ENCODE measurements at regions not wholly inside any gene's neighbourhood (a gene's known extent, or its start where the extent isn't known, plus 50 kb on each side); places are given as distances from the start of the nearest gene placed in this dataset.

GRCh38 chr12:84313323-84313675 lies 599.3 kb downstream of the SLC6A15 start:
- FAIRE-seq (no peak), DNase-seq (ENCODE audit: insufficient read length, low spot score) (no peak)

- FAIRE-seq = no peak
- no peak for DNase-seq (ENCODE audit: insufficient read length, low spot score)
These were observed 604.4 kb downstream of the SLC6A15 start for GRCh38 chr12:84308211-84308610.

DNA sequence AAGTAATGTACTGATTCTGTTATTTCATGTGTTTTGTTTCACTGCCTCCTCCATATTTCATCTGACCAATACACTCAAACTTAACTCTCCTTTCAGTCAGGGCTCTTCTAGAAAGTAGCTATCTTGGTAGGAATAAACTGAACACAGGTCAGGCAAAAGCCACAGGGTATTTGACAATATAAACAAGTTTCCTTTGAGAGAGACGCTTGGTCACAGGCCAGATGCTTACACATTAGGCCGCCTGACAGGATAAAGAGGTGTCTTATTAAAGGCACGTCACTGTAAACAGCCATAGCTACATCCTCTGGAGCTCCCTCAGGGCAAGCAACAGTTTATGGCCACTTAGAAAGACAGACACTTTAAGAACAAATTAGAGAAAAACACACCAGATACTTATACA lies 607.5 kb downstream of the SLC6A15 start:
- no peak for DNase-seq (ENCODE audit: insufficient read length, low spot score)
- no peak for FAIRE-seq

- FAIRE-seq = no peak
- no peak for DNase-seq (ENCODE audit: insufficient read length, low spot score)
These were observed 618.4 kb downstream of the SLC6A15 start for GRCh38 chr12:84294246-84294645.

DNA sequence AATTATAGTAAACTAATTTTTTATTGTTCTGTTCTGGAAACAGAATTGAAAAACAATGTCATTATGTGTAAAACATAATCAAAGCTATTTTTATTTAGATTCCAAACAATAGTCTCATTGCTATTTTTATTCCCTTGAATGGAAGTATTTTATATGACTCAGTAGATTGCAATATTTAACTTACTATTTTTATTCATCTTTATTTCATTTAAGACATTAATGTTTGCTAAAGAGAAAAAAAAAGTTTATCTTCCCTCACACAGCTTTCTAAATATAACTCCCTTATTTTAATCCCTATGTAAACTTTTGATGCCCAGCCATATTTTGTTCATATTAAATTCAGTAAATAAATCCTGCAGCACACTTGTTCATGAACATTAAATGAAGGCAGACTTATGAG lies 622.4 kb downstream of the SLC6A15 start:
- DNase-seq (ENCODE audit: insufficient read length, low spot score) (no peak), FAIRE-seq (no peak)

GRCh38 chr12:84277986-84278385 lies 634.6 kb downstream of the SLC6A15 start:
- DNase-seq (ENCODE audit: insufficient read length, low spot score) = no peak
- no peak for FAIRE-seq

DNA sequence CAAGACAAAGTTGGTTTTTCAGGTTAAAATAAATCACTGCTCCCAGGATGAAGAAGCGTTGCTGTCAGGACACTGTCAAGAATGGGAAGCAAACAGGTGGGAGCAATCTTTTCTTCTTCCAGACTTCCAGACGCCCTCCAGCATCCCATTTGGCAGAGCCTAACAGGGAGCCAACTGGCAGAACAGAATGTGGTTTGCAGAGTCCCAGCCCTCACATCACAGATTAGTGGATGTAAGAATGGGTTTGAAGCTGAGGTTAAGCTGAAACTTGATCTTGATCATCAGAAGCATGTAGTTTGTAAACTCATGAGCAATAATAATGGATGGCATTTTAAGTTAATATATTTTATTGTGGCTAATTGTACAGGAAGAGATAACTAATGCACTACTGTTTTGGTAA lies 636.4 kb downstream of the SLC6A15 start:
- FAIRE-seq (no peak), DNase-seq (ENCODE audit: insufficient read length, low spot score) (no peak)

DNA sequence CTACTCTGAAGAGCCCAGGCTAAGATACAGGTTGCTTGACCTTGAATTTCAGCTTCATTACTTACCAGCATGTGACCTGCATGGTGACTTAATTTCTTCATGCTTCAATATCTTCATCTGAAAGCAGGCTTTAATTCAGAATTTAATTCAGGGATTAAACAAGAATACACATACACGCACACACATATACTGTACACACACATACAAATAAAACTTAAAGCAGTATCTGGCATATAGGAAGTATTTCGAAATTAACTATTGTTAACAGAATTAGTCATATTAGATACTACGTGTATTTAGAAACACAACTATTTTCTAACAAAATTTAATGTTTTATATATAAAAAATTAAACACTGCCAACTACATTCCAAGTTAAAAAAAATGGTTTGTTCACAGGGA lies 640.3 kb downstream of the SLC6A15 start:
- DNase-seq (ENCODE audit: insufficient read length, low spot score) = no peak
- FAIRE-seq = no peak

DNA sequence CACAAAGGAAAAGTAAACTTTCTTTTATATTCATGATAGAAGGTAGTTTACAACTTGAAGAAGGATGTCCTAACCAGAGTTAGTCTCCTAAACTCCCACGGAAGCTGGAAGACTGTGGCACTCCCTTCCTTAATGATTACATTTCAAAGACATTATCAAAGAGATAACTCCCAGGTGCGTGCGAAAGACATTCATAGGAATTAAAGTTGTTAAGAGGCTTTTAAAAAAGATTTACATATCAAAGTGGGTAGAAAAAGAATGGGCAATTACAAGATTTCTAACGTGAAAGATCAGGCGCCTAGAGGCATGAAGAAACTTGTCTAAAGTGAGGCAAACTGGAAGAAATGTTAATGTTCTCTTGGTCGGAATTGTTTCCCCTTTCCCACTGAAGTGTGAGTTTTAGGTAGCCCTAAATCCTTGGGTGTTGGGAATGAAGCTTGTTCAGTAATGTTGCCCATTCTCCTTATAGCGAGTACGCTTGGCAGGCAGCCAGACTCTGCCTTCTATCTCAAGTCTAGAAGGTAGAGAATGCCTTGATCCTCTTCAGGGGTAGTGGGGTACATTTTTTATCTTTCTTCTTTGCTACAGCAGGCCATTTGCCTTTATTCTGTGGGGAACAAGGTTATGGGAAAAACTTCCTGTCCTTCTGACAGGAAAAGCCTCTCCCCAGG lies 642.0 kb downstream of the SLC6A15 start:
- FAIRE-seq (no peak), DNase-seq (ENCODE audit: insufficient read length, low spot score) (no peak)

GRCh38 chr12:84247931-84248330 lies 664.7 kb downstream of the SLC6A15 start:
- DNase-seq (ENCODE audit: insufficient read length, low spot score) = no peak

GRCh38 chr12:84243686-84244085 lies 668.9 kb downstream of the SLC6A15 start:
- no peak for FAIRE-seq

More at GRCh38 chr12:84247931-84248330, 664.7 kb downstream of the SLC6A15 start:
- FAIRE-seq = no peak

DNA sequence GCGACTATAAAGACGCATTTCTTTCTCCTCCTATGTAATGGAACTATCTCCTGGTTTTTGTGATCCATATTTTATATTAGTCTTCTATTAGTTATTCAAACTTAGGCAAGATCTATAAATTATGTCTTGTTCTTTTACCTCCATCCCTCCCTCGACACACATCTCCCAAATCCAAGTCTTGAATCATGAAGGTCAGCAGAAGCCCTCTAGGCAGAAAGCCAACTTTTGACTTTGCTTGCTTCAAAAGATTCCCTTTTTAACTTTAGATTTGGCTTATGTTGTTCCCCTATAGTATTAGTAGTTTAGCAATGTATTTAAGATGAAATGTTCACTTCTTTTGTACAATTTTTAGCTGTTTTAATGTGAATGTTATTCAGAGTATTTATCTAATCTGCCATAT lies 689.8 kb downstream of the SLC6A15 start:
- DNase-seq (ENCODE audit: insufficient read length, low spot score) = no peak
- FAIRE-seq = no peak

More at GRCh38 chr12:84243686-84244085, 668.9 kb downstream of the SLC6A15 start:
- no peak for DNase-seq (ENCODE audit: insufficient read length, low spot score)

DNA sequence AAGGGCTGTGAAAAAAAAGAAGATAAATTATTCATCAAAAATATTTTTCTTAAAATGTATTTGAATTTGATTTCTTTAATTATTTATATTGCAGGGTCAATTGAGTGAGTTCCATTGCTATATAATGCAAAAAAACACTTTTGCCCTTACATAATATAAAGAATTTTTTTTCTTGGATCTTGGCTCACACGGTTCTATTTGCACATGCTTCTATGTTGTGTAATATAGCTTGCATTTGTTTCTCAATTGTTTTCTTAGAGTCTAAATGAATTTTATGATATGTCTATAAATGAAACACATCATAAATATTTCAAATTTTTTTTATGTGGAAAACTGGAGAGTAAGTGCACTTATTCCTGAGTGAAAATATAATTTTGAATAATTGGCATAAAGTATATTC lies 694.2 kb downstream of the SLC6A15 start:
- DNase-seq (ENCODE audit: insufficient read length, low spot score) = no peak
- FAIRE-seq = no peak

- DNase-seq (ENCODE audit: insufficient read length, low spot score) (no peak), FAIRE-seq (no peak)
These were observed 710.6 kb downstream of the SLC6A15 start for GRCh38 chr12:84201976-84202375.

DNA sequence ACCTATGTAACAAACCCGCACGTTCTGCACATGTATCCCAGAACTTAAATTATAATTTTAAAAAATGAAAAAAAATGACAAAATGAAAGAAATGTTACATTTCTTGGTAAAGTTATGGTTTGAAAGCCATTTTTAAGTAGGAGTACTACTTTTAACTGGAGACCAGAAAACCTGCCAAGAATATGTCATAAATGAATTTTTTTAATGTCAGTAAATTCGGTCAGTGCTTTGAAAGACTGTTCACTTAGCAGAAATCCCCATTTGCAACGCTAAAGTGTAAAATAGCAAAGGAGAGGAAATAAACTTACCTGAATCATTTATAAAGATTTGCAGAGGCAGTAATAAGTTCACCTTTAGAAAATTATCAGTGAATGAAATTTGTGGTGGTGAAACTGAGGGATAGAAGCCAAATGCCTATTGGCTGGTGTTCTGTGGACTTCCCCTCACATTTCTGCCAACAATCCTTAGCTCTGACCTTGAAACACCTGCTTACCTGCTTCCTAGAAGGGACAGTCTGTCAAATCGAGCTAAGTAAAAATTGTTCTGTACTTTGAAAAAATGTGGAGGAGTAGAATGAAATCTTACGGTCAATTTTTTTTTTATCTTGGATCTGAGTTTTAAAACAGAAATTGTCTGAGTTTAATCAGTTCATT lies 714.2 kb downstream of the SLC6A15 start:
- DNase-seq (ENCODE audit: insufficient read length, low spot score) (no peak), FAIRE-seq (no peak)

- DNase-seq (ENCODE audit: insufficient read length, low spot score) = no peak
- no peak for FAIRE-seq
These were observed 720.8 kb downstream of the SLC6A15 start for GRCh38 chr12:84191779-84192178.

DNA sequence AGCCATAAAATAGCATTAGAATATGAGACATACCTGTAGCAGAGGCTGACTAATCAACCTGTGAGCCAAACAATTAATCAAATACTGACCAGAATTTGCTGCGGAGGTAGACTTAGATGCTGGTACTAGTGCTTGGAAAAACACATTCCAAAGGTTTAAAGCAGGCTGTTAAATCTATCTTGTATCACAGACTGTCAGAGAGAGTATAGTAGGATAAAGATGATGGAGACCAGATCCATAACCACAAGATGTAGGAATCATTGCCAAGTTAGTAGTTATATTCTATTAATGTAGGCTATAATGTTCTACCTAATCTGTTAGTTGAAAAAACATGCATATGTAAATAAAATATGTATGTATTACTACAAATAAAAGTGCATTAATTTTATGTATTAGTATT lies 726.2 kb downstream of the SLC6A15 start:
- FAIRE-seq (no peak), DNase-seq (ENCODE audit: insufficient read length, low spot score) (no peak)

DNA sequence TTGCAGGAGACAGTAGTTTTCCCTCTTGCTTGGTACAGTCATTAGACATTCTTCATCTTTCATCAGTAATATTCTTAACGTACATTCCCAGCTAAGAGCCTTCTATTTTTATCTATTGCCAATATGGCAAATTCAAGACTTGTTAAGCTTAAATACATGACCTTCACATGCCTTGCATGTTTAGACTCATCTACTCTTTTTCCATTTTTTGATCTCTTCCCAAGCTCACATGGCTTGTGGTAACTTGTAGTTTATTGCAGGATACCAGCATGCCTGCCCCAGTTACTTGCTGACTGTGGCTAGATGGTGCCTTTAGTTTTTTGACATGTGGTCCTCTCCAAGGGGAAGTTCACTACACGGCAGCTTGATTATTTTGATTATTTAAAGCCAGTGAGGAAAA lies 729.0 kb downstream of the SLC6A15 start:
- DNase-seq (ENCODE audit: insufficient read length, low spot score) = no peak
- FAIRE-seq = no peak

- FAIRE-seq (no peak), DNase-seq (ENCODE audit: insufficient read length, low spot score) (no peak)
These were observed 738.5 kb downstream of the SLC6A15 start for GRCh38 chr12:84174115-84174514.

DNA sequence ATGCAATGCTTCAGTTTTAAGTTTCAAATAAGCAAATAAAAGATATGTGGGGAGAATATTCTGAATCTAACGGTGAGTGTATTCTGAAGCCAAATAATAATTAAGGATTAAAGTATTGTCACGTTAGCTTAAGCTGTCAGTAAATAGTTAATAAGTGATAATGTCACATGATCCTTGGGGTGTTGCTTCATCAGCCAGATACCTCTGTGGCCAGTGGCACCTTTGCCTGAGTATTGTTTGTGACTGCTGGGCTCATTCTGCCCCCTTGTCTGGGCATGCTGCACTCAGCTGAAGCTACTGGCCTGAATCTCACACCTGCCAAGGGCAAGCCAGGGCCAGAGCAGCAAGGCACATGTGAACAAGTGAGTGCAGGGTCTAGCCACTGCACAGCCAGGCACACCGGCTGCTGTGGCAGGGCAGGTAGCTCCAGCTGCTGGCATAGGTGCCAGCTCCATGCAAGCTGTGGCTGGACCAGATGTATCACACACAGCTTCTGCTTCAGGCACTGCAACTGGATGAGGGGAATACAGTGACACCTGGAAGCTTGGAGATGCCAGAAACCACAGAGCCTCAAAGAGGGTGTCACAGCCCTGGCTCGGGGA lies 739.7 kb downstream of the SLC6A15 start:
- FAIRE-seq (no peak), DNase-seq (ENCODE audit: insufficient read length, low spot score) (no peak)

DNA sequence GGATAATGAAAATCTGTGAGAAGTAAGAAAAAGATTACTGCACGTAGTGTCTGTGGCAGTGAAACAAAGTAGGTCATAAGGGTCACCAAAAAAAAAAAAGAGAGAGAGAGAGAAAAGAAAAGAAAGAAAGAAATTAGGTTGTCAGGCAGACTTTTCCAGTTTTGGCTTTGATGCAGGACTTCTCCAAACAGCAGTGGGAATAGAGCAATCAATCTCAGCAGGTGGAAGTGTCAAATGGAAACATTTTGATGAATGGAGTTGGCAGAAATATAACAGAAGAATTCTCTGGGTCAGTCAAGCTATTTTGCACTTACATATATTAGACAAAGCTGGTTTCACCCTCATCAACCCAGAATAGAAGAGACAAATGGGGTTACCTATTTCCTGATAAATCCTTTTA lies 745.8 kb downstream of the SLC6A15 start:
- DNase-seq (ENCODE audit: insufficient read length, low spot score) (no peak), FAIRE-seq (no peak)

DNA sequence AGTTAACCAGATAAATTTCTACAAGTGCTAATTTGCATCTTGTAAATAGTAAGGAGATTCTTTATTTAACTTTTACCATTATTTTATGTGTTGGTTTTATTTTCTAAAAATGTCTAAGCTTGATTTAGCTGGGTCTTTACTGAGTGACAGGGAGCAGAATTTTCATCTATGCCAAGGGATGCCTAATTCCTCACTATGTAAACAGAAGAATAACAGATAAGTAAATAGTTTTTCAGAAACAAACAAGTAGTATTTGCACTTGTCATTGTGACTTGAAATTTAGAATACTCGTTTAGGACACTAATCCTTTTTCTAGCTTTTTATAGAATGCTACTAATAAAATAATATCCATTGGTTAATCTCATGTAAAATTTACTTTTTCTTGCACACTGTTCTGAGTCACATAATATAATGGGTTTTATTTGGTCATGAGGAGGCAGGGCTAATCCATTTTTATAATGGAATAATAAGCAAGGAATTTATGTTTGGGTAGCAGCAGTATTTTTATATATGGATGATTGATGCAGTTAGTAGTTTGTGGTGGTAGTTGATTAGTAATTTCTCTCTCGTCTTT lies 746.5 kb downstream of the SLC6A15 start:
- no peak for FAIRE-seq
- no peak for DNase-seq (ENCODE audit: insufficient read length, low spot score)
